Fibroblast of skin of right quadriceps (primary cell): ENCODE measurements at regions not wholly inside any gene's neighbourhood (a gene's known extent, or its start where the extent isn't known, plus 50 kb on each side); places are given as distances from the start of the nearest gene placed in this dataset.
A peak's percentile ranks its signal among the peaks of the same experiment; 100 is the strongest.

Experiments
- DNase-seq: peaks from one replicate; pipeline ENCODE4 v3.0.0-alpha.2; 2013

DNA sequence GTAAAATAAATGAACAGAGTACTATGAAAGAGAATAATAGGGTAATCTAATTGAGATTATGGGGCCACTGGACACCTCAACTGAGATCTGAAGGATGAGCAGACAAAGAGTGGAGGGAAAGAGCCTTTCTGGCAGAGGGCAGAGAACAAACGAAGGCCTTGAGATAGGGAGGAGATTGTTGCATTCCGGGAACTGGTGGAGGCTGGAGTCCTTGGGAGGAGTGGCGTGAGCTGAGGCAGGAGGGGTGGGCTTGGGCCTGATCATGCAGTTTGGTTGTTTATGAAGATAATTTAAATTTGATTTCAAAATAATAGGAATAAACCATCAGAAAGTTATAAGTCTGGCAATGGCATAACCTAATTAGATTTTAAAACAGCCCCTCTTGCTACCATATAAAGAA, 59.5 kb upstream of the GALNT15 start:
- no peak for DNase-seq

DNA sequence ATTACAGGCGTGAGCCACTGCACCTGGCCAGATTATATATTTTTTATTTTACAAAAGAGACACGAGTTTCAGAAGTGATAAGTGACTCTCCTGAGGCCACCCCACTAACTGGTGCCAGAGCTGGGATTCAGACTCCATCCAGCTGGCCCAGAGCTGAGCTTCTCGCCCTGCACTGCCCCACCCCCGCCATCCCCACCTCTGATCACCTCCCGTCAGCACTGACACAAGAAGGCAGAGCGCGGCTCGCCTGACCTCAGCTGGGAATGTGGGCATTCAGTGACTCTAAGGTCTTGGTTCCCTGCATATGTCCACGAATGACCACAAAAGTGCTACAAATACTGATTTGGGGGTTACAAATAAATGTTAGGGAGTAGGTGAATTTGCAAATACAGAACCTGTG, 56.1 kb upstream of the GALNT15 start:
- DNase-seq: no peak

DNA sequence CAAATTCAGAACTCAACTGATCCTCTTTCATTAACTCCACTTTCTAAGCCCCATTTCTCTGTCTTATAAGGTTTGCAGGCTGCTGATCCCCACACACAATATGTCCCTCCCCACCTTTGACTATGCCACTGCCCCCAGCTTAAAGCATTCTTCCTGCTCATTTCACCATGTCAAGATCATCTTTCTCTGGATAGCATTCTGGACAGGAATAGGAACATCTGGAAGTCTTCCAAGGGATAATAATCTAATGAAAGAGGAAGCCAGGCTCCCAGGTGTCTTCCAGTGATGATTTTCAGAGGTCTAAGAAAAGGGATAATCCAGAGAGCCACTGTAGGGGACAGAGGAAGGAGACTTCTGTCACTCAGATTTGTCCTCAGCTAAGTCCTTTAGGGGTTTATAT, 54.6 kb upstream of the GALNT15 start:
- no peak for DNase-seq

DNA sequence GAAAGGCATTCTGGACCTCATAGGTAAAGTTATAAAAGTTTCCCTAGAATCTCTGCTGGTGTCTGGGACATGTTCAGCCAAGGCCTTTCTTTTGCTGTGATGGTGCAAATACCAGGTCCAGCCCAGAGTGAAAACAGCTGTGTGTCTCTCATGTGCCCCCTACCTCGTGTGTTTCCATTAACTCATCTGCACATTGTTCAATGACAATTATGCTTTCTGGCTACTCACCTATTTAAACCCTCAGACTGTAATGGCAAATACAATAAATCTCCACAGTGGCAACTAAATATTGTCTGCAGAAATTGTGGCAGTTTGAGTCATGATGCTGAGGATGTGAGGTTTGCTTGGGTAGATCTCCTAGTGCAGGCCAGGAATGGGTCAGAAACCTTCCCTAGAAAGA, 53.1 kb upstream of the GALNT15 start:
- DNase-seq: no peak

DNA sequence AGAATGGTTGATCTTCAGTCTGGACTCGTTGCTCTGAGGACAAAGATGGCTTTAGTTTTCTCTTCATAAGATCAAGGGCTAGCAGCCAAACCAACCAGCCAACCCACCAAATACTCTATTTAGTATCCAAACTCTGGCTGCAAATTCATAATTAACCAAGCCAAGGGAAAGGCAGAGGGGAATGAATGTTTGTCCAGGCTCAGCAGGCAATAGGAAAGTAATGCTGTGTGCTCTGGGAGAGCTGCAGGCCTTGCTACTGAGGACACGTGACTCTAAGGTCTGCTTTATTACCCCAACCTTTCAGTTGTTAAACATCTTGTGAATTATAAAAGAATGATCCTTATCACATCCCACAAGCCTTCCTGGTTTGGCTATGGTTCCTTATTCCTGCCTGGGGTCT, 52.3 kb upstream of the GALNT15 start:
- DNase-seq: no peak

DNA sequence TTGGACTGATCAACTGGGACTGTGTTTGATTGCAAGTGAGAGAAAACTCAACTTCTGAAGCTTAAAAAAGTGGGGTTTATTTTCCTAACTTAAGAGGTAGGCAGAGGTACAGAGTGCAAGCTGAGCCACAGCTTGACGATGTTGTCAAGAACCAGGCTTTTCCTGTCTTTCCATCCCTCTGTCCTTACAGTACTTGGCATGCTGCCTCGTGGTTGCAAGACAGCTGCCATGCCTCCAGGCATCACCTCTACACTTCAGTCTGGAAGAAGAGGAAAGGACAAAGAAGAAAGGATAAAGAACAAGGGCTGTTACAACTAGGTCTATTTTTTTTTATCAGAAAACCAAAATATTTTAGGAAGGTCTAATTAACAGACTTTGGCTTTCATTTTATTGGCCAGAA, 51.8 kb upstream of the GALNT15 start:
- DNase-seq: no peak

DNA sequence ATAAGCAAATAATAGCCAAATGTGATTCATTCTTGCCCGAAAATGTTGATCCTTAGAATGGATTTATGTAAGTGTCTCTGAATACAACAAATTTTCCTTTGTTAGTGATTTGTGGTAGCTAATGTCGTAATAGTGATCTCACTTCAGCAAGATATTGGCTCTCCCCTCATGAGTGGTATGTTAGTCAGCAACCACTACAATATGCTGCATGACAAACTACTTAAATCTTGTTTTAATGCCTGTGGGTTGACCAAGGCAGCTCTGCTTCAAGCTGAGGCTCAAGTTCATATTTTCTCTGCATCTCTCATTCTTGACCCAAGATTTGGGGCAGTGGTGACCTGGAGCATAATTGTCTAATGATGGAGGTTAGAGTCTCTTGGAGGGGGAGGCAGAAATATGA, 49.8 kb upstream of the GALNT15 start:
- DNase-seq: peak; percentile 99
